WTC11 (cell line): ENCODE measurements at regions not wholly inside any gene's neighbourhood (a gene's known extent, or its start where the extent isn't known, plus 50 kb on each side); places are given as distances from the start of the nearest gene placed in this dataset.

Experiments used
- ATAC-seq: fragments of 200-7000 bp; cut with Tn5 transposase; 2 replicates; pipeline ENCODE4 v1.10.0; 2021; ENCODE audit warnings: mild to moderate bottlenecking, moderate library complexity
- CTCF ChIA-PET: fragments of 300-600 bp; sonication (Branson Sonifier 250); formaldehyde crosslinking; loops from one replicate; lab custom pipeline; 2021; ENCODE audit warnings: antibody characterized with exemption; lab: Charles Lee
- POLR2A ChIA-PET: fragments of 350-600 bp; sonication (Branson Sonifier 250); formaldehyde crosslinking; loops from one replicate; lab custom pipeline; 2021; ENCODE audit warnings: antibody characterized with exemption; lab: Charles Lee
- DNase-seq: peaks from one replicate; pipeline ENCODE4 v3.0.0; 2021; ENCODE audit warnings: low spot score
- H3K27ac Mint-ChIP-seq: 2 replicates; pipeline ENCODE4 v1.8.0; 2021; ENCODE audit warnings: mixed read lengths
- H3K27me3 Mint-ChIP-seq: 2 replicates; pipeline ENCODE4 v1.8.0; 2021; ENCODE audit warnings: low read depth, mild to moderate bottlenecking, moderate library complexity, mixed read lengths
- H3K36me3 Mint-ChIP-seq: 2 replicates; pipeline ENCODE4 v1.8.0; 2021; ENCODE audit warnings: mixed read lengths
- H3K4me1 Mint-ChIP-seq: 2 replicates; pipeline ENCODE4 v1.8.0; 2022; ENCODE audit warnings: mixed read lengths
- H3K4me3 Mint-ChIP-seq: 2 replicates; pipeline ENCODE4 v1.8.0; 2021; ENCODE audit warnings: mild to moderate bottlenecking, moderate library complexity, mixed read lengths
- H3K9me3 Mint-ChIP-seq: 2 replicates; pipeline ENCODE4 v1.8.0; 2021; ENCODE audit warnings: mixed read lengths
- ATF1 ChIP-seq: sonication (generic); formaldehyde crosslinking; IDR thresholded peaks from 2 replicates; pipeline ENCODE4 v1.8.1; 2023; ENCODE audit warnings: mild to moderate bottlenecking, moderate library complexity, missing genetic modification reagents
- CREB1 ChIP-seq: sonication (generic); formaldehyde crosslinking; IDR thresholded peaks from 2 replicates; pipeline ENCODE4 v1.8.0; 2023; ENCODE audit warnings: mild to moderate bottlenecking, missing genetic modification reagents
- CREM ChIP-seq: sonication (generic); formaldehyde crosslinking; IDR thresholded peaks from 2 replicates; pipeline ENCODE4 v1.8.1; 2022; ENCODE audit warnings: mild to moderate bottlenecking, missing genetic modification reagents, moderate library complexity
- ESRRA ChIP-seq: sonication (generic); formaldehyde crosslinking; IDR thresholded peaks from 2 replicates; pipeline ENCODE4 v1.8.1; 2022; ENCODE audit warnings: mild to moderate bottlenecking, missing genetic modification reagents, borderline replicate concordance
- ETV6 ChIP-seq: sonication (generic); formaldehyde crosslinking; IDR thresholded peaks from 2 replicates; pipeline ENCODE4 v1.8.1; 2022; ENCODE audit warnings: mild to moderate bottlenecking, missing genetic modification reagents
- HMGA2 ChIP-seq: fragments of 250-450 bp; sonication (Bioruptor Pico); IDR thresholded peaks from 2 replicates; pipeline ENCODE4 v1.4.0; 2021; ENCODE audit warnings: mild to moderate bottlenecking, moderate library complexity
- JUN ChIP-seq: sonication (generic); formaldehyde crosslinking; IDR thresholded peaks from 2 replicates; pipeline ENCODE4 v1.8.0; 2023; ENCODE audit warnings: mild to moderate bottlenecking, missing genetic modification reagents
- KAT7 ChIP-seq: sonication (generic); formaldehyde crosslinking; IDR thresholded peaks from 2 replicates; pipeline ENCODE4 v1.8.1; 2023; ENCODE audit warnings: missing genetic modification reagents, mild to moderate bottlenecking, borderline replicate concordance
- NFE2L1 ChIP-seq: sonication (generic); formaldehyde crosslinking; IDR thresholded peaks from 2 replicates; pipeline ENCODE4 v1.8.1; 2023; ENCODE audit warnings: missing genetic modification reagents
- NR1H2 ChIP-seq: sonication (generic); formaldehyde crosslinking; IDR thresholded peaks from 2 replicates; pipeline ENCODE4 v1.9.0; 2021; ENCODE audit warnings: mild to moderate bottlenecking, moderate library complexity, missing genetic modification reagents
- NR2C2 ChIP-seq: sonication (generic); formaldehyde crosslinking; IDR thresholded peaks from 2 replicates; pipeline ENCODE4 v1.8.0; 2022; ENCODE audit warnings: mild to moderate bottlenecking, missing genetic modification reagents
- SMAD4 ChIP-seq: sonication (generic); formaldehyde crosslinking; IDR thresholded peaks from 2 replicates; pipeline ENCODE4 v1.8.0; 2022; ENCODE audit warnings: mild to moderate bottlenecking, missing genetic modification reagents
- SOX15 ChIP-seq: fragments of 250-450 bp; sonication (Bioruptor Pico); IDR thresholded peaks from 2 replicates; pipeline ENCODE4 v1.9.0; 2021; ENCODE audit warnings: mild to moderate bottlenecking
- TEAD4 ChIP-seq: sonication (generic); formaldehyde crosslinking; IDR thresholded peaks from 2 replicates; pipeline ENCODE4 v1.8.0; 2022; ENCODE audit warnings: mild to moderate bottlenecking, missing genetic modification reagents
- TP53 ChIP-seq: sonication (generic); formaldehyde crosslinking; IDR thresholded peaks from 2 replicates; pipeline ENCODE4 v1.8.1; 2023; ENCODE audit warnings: mild to moderate bottlenecking, missing genetic modification reagents
- ZBTB21 ChIP-seq: sonication (generic); formaldehyde crosslinking; IDR thresholded peaks from 2 replicates; pipeline ENCODE4 v1.8.1; 2023; ENCODE audit warnings: mild to moderate bottlenecking, missing genetic modification reagents, borderline replicate concordance
- ZNF121 ChIP-seq: sonication (generic); formaldehyde crosslinking; IDR thresholded peaks from 2 replicates; pipeline ENCODE4 v1.8.0; 2023; ENCODE audit warnings: missing genetic modification reagents
- ZNF219 ChIP-seq: sonication (generic); formaldehyde crosslinking; IDR thresholded peaks from 2 replicates; pipeline ENCODE4 v1.8.0; 2023; ENCODE audit warnings: missing genetic modification reagents, mild to moderate bottlenecking, borderline replicate concordance
- ZNF263 ChIP-seq: sonication (generic); formaldehyde crosslinking; IDR thresholded peaks from 2 replicates; pipeline ENCODE4 v1.8.1; 2022; ENCODE audit warnings: low read depth, mild to moderate bottlenecking, moderate library complexity, missing genetic modification reagents
- TF ChIP-seq, protein P1 (sequence below): sonication (generic); formaldehyde crosslinking; IDR thresholded peaks from 2 replicates; pipeline ENCODE4 v1.8.1; 2022; ENCODE audit warnings: mild to moderate bottlenecking, moderate library complexity, missing genetic modification reagents
- TF ChIP-seq, protein P2 (sequence below): fragments of 250-450 bp; sonication (Bioruptor Pico); IDR thresholded peaks from 2 replicates; pipeline ENCODE4 v1.9.0; 2021; ENCODE audit warnings: mild to moderate bottlenecking
- TF ChIP-seq, protein P3 (sequence below): sonication (generic); formaldehyde crosslinking; IDR thresholded peaks from 2 replicates; pipeline ENCODE4 v1.8.1; 2023; ENCODE audit warnings: mild to moderate bottlenecking, missing genetic modification reagents, moderate library complexity
- TF ChIP-seq, protein P4 (sequence below): sonication (generic); formaldehyde crosslinking; IDR thresholded peaks from 2 replicates; pipeline ENCODE4 v1.8.1; 2023; ENCODE audit warnings: mild to moderate bottlenecking, missing genetic modification reagents, moderate library complexity
- TF ChIP-seq, protein P5 (sequence below): sonication (generic); formaldehyde crosslinking; IDR thresholded peaks from 2 replicates; pipeline ENCODE4 v1.8.1; 2022; ENCODE audit warnings: low read depth, missing genetic modification reagents, borderline replicate concordance
- TF ChIP-seq, protein P6 (sequence below): fragments of 250-450 bp; sonication (Bioruptor Pico); IDR thresholded peaks from 2 replicates; pipeline ENCODE4 v1.9.0; 2021; ENCODE audit warnings: moderate library complexity, mild to moderate bottlenecking, inconsistent platforms, borderline replicate concordance
- TF ChIP-seq, protein P7 (sequence below): fragments of 250-450 bp; sonication (Bioruptor Pico); conservative IDR thresholded peaks from 2 replicates; pipeline ENCODE4 v1.9.0; 2021; ENCODE audit warnings: mild to moderate bottlenecking

DNA sequence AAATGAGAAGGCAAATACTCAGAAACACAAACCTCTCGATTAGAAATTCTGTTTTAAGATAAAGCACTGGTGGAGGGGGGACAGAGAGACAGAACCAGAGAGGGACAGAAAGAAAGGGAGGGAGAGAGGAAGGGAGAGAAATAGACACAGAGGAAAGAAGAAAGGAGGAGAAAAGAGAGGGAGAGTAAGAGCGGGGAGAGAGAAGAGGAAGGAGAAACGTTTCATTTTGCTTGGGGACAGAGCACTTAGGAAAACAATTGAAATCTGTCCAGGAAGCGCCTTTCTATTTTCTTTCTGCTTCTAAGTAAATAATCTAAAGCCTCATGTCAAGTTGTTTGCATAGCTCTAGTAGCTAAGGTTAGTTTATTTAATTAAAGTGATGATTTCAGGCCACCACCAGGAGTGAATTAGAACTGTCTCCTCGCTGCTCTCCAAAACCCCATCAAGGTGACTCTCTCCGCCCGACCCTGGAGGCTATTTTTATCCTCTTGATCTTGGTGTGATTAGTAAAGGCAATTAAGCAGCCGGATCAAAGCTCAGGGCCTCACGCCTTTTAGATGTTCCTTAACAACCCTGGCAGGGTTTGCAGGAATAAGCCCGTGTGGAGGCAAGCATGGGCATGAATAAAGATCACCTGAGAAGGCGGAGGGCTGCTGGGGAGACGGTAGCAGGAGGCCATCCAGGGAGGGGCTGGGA is 73.4 kb upstream of the INSIG1 start:
- Mint-ChIP-seq H3K36me3 (no peaks in the 10 kb centered on the region), H3K9me3 (no peaks in the 10 kb centered on the region), H3K27me3 (peaks cover 27% of the 10 kb centered on the region), H3K4me1 (peaks cover 61% of the 10 kb centered on the region), H3K27ac (no peak overlapping the region), H3K4me3 (no peak overlapping the region)
- ChIA-PET POLR2A (no interaction called here), CTCF (no interaction called here)
- no peak for DNase-seq
- TF ChIP-seq, protein P1, sequence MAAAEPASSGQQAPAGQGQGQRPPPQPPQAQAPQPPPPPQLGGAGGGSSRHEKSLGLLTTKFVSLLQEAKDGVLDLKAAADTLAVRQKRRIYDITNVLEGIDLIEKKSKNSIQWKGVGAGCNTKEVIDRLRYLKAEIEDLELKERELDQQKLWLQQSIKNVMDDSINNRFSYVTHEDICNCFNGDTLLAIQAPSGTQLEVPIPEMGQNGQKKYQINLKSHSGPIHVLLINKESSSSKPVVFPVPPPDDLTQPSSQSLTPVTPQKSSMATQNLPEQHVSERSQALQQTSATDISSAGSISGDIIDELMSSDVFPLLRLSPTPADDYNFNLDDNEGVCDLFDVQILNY (CRISPR knock-in tag), result no peak
- no peak for TF ChIP-seq ZNF121 (CRISPR knock-in tag)
- no peak for TF ChIP-seq NFE2L1 (CRISPR knock-in tag)
- no peak for TF ChIP-seq CREB1 (CRISPR knock-in tag)
- TF ChIP-seq ZNF263, result no peak
- TF ChIP-seq, protein P2, sequence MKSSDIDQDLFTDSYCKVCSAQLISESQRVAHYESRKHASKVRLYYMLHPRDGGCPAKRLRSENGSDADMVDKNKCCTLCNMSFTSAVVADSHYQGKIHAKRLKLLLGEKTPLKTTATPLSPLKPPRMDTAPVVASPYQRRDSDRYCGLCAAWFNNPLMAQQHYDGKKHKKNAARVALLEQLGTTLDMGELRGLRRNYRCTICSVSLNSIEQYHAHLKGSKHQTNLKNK (CRISPR knock-in tag), result no peak
- TF ChIP-seq KAT7, result no peak
- TF ChIP-seq ZNF219 (CRISPR knock-in tag), result no peak
- TF ChIP-seq, protein P3, sequence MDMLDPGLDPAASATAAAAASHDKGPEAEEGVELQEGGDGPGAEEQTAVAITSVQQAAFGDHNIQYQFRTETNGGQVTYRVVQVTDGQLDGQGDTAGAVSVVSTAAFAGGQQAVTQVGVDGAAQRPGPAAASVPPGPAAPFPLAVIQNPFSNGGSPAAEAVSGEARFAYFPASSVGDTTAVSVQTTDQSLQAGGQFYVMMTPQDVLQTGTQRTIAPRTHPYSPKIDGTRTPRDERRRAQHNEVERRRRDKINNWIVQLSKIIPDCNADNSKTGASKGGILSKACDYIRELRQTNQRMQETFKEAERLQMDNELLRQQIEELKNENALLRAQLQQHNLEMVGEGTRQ (CRISPR knock-in tag), result no peak
- TF ChIP-seq NR1H2, result no peak
- no peak for TF ChIP-seq ETV6 (CRISPR knock-in tag)
- no peak for TF ChIP-seq HMGA2 (CRISPR knock-in tag)
- TF ChIP-seq, protein P4, sequence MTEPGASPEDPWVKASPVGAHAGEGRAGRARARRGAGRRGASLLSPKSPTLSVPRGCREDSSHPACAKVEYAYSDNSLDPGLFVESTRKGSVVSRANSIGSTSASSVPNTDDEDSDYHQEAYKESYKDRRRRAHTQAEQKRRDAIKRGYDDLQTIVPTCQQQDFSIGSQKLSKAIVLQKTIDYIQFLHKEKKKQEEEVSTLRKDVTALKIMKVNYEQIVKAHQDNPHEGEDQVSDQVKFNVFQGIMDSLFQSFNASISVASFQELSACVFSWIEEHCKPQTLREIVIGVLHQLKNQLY (CRISPR knock-in tag), result no peak
- TF ChIP-seq SOX15 (CRISPR knock-in tag), result no peak
- TF ChIP-seq CREM (CRISPR knock-in tag), result no peak
- TF ChIP-seq, protein P5, sequence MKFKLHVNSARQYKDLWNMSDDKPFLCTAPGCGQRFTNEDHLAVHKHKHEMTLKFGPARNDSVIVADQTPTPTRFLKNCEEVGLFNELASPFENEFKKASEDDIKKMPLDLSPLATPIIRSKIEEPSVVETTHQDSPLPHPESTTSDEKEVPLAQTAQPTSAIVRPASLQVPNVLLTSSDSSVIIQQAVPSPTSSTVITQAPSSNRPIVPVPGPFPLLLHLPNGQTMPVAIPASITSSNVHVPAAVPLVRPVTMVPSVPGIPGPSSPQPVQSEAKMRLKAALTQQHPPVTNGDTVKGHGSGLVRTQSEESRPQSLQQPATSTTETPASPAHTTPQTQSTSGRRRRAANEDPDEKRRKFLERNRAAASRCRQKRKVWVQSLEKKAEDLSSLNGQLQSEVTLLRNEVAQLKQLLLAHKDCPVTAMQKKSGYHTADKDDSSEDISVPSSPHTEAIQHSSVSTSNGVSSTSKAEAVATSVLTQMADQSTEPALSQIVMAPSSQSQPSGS, result no peak
- TF ChIP-seq SMAD4, result no peak
- no peak for TF ChIP-seq JUN (CRISPR knock-in tag)
- TF ChIP-seq, protein P6, sequence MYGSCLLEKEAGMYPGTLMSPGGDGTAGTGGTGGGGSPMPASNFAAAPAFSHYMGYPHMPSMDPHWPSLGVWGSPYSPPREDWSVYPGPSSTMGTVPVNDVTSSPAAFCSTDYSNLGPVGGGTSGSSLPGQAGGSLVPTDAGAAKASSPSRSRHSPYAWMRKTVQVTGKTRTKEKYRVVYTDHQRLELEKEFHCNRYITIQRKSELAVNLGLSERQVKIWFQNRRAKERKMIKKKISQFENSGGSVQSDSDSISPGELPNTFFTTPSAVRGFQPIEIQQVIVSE (CRISPR knock-in tag), result no peak
- no peak for ATAC-seq

DNA sequence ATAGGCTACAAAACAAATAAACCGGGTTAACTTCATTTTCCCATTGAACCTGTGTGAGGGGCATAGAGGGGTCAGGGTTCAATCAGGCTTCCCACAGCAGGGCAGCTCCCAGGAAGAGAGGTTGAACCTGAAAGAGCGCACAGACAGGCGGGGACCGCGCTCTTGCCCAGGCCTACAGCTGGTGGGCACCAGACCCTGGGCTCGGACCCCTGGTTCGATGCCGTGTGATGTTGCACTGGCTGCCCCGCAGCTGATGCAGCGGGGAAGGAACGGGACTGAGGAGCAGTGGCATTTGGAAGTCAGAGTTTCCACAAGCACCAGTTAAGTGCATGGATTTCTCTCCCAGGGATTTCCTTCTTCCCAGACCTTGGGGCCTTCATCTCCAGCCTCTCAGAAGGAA is 72.6 kb upstream of the INSIG1 start:
- no peak overlapping the region for H3K27ac Mint-ChIP-seq
- H3K4me3 Mint-ChIP-seq, result no peak overlapping the region
- TF ChIP-seq ESRRA (CRISPR knock-in tag), result no peak
- TF ChIP-seq TEAD4 (CRISPR knock-in tag), result no peak
- TF ChIP-seq, protein P6 (CRISPR knock-in tag), result no peak
- TF ChIP-seq, protein P7, sequence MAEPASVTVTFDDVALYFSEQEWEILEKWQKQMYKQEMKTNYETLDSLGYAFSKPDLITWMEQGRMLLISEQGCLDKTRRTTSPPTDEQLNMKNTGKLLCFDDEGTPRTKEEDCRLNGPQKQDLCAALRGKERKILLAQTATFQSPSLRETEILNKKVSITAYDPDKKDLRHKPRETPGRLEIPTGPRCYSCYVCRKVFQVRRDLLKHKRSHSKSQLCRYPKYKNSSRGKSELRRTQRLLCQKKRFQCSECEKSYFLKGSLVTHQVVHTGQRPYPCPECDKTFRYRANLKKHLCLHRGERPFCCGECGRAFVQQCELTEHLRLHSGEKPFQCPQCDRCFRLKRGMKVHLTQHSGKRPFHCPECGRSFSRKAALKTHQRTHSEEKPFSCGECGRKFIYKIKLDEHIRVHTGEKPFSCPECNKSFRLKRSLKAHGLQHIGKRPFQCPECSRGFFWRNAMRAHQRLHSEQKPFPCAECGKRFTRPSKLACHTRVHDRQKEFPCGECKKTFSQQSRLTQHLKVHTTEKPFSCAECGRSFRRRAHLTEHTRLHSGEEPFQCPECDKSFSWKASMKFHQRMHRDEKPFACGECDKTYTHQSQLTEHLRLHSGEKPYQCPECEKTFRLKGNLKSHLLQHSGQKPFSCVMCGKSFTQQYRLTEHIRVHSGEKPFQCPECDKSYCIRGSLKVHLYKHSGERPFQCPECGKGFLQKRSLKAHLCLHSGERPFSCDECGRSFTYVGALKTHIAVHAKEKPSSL (CRISPR knock-in tag), result no peak
- TF ChIP-seq TP53 (CRISPR knock-in tag), result no peak
- TF ChIP-seq ATF1 (CRISPR knock-in tag), result no peak
- TF ChIP-seq ZBTB21 (CRISPR knock-in tag), result no peak
- TF ChIP-seq NR2C2 (CRISPR knock-in tag), result no peak
- TF ChIP-seq, all 79 proteins: peak for 0
- peaks cover 3% of the 10 kb centered on the region; the same call in 1 of the 2 replicates for H3K9me3 Mint-ChIP-seq
- ChIA-PET CTCF (no interaction called here), POLR2A (no interaction called here)
- ATAC-seq, result no peak
- H3K27me3 Mint-ChIP-seq, result peaks cover 33% of the 10 kb centered on the region
- no peaks in the 10 kb centered on the region for H3K36me3 Mint-ChIP-seq
- H3K4me1 Mint-ChIP-seq, result peaks cover 59% of the 10 kb centered on the region
- no peak for DNase-seq
